NCI-H2196 (cell line): ENCODE measurements at regions not wholly inside any gene's neighbourhood (a gene's known extent, or its start where the extent isn't known, plus 50 kb on each side); places are given as distances from the start of the nearest gene placed in this dataset.
"Not testable (repeated sequence)": the region's sequence is repeated elsewhere in the genome, so short reads cannot be mapped to it uniquely, and the experiment has no call there.

Source experiments
- DNase-seq: peaks from one replicate; lab custom pipeline; 2025; ENCODE audit not compliant: unreplicated experiment; lab: John Stamatoyannopoulos, UW

GRCh38 chr13:84630476-84630875 is 748.2 kb upstream of the SLITRK1 start:
- no peak for DNase-seq

- DNase-seq = no peak
Measured at GRCh38 chr13:84616864-84617263, 734.6 kb upstream of the SLITRK1 start.

- no peak for DNase-seq
Measured at GRCh38 chr13:84609716-84610115, 727.4 kb upstream of the SLITRK1 start.

GRCh38 chr13:84607261-84608013 is 725.2 kb upstream of the SLITRK1 start:
- no peak for DNase-seq

- DNase-seq = no peak
Measured at GRCh38 chr13:84606616-84607015, 724.3 kb upstream of the SLITRK1 start.

GRCh38 chr13:84605927-84606326 is 723.7 kb upstream of the SLITRK1 start:
- no peak for DNase-seq

GRCh38 chr13:84591444-84591843 is 709.2 kb upstream of the SLITRK1 start:
- DNase-seq = no peak

GRCh38 chr13:84590663-84591062 is 708.4 kb upstream of the SLITRK1 start:
- DNase-seq = no peak

- DNase-seq = no peak
Measured at GRCh38 chr13:84588023-84588422, 705.7 kb upstream of the SLITRK1 start.

GRCh38 chr13:84579901-84580300 is 697.6 kb upstream of the SLITRK1 start:
- not testable (repeated sequence) for DNase-seq

GRCh38 chr13:84574851-84575250 is 692.6 kb upstream of the SLITRK1 start:
- peak; percentile 0 for DNase-seq

GRCh38 chr13:84571264-84571663 is 689.0 kb upstream of the SLITRK1 start:
- no peak for DNase-seq

- DNase-seq = no peak
Measured at GRCh38 chr13:84570831-84571230, 688.6 kb upstream of the SLITRK1 start.

GRCh38 chr13:84569366-84569765 is 687.1 kb upstream of the SLITRK1 start:
- DNase-seq = no peak

GRCh38 chr13:84567848-84568247 is 685.6 kb upstream of the SLITRK1 start:
- no peak for DNase-seq

GRCh38 chr13:84566780-84567179 is 684.5 kb upstream of the SLITRK1 start:
- DNase-seq = peak; percentile 1

- DNase-seq = peak; percentile 10
Measured at GRCh38 chr13:84563611-84564010, 681.3 kb upstream of the SLITRK1 start.

- DNase-seq = no peak
Measured at GRCh38 chr13:84553227-84553626, 671.0 kb upstream of the SLITRK1 start.

GRCh38 chr13:84543962-84544361 is 661.7 kb upstream of the SLITRK1 start:
- no peak for DNase-seq

- DNase-seq = no peak
Measured at GRCh38 chr13:84542348-84542747, 660.1 kb upstream of the SLITRK1 start.

- DNase-seq = no peak
Measured at GRCh38 chr13:84536906-84537305, 654.6 kb upstream of the SLITRK1 start.

- no peak for DNase-seq
Measured at GRCh38 chr13:84528408-84529070, 646.3 kb upstream of the SLITRK1 start.

- DNase-seq = no peak
Measured at GRCh38 chr13:84525865-84526264, 643.6 kb upstream of the SLITRK1 start.
